Type B pancreatic cell (in vitro differentiated cells): ENCODE measurements at regions not wholly inside any gene's neighbourhood (a gene's known extent, or its start where the extent isn't known, plus 50 kb on each side); places are given as distances from the start of the nearest gene placed in this dataset.

ENCODE experiments used
- DNase-seq: peaks from one replicate; pipeline ENCODE4 v3.0.0; 2021; ENCODE audit warnings: mixed read lengths; ENCODE audit not compliant: unreplicated experiment; ENCODE audit errors: extremely low spot score
- H3K27ac Mint-ChIP-seq: 2 replicates; pipeline ENCODE4 v1.8.0; 2021; ENCODE audit warnings: mild to moderate bottlenecking, mixed read lengths
- H3K27me3 Mint-ChIP-seq: 2 replicates; pipeline ENCODE4 v1.8.0; 2021; ENCODE audit warnings: mixed read lengths
- H3K36me3 Mint-ChIP-seq: 2 replicates; pipeline ENCODE4 v1.8.0; 2021; ENCODE audit warnings: mixed read lengths
- H3K4me1 Mint-ChIP-seq: one replicate; pipeline ENCODE4 v1.8.0; 2021; ENCODE audit warnings: mixed read lengths; ENCODE audit not compliant: unreplicated experiment
- H3K4me3 Mint-ChIP-seq: 2 replicates; pipeline ENCODE4 v1.8.0; 2021; ENCODE audit warnings: mild to moderate bottlenecking, mixed read lengths
- H3K9me3 Mint-ChIP-seq: 2 replicates; pipeline ENCODE4 v1.8.0; 2021; ENCODE audit warnings: mixed read lengths
- CTCF ChIP-seq: fragments of 200-600 bp; sonication (generic); conservative IDR thresholded peaks from 2 replicates; pipeline ENCODE4 v1.5.0; 2021; ENCODE audit warnings: antibody characterized with exemption, mild to moderate bottlenecking

GRCh38 chr12:64931321-64931720 lies 106.9 kb downstream of the TBC1D30 start:
- peaks cover 10% of the 10 kb centered on the region for H3K9me3 Mint-ChIP-seq
- H3K4me1 Mint-ChIP-seq = peaks cover 8% of the 10 kb centered on the region
- no peaks in the 10 kb centered on the region for H3K36me3 Mint-ChIP-seq
- H3K27ac Mint-ChIP-seq = no peak overlapping the region
- no peaks in the 10 kb centered on the region for H3K27me3 Mint-ChIP-seq
- DNase-seq = no peak
- TF ChIP-seq CTCF = no peak
- no peak overlapping the region for H3K4me3 Mint-ChIP-seq

GRCh38 chr12:64931981-64932380 lies 107.5 kb downstream of the TBC1D30 start:
- TF ChIP-seq CTCF = no peak
- H3K9me3 Mint-ChIP-seq = peaks cover 11% of the 10 kb centered on the region
- peaks cover 8% of the 10 kb centered on the region for H3K4me1 Mint-ChIP-seq
- H3K27me3 Mint-ChIP-seq = no peaks in the 10 kb centered on the region
- H3K27ac Mint-ChIP-seq = no peak overlapping the region
- no peaks in the 10 kb centered on the region for H3K36me3 Mint-ChIP-seq
- H3K4me3 Mint-ChIP-seq = no peak overlapping the region
- DNase-seq = no peak

- TF ChIP-seq CTCF = no peak
- H3K9me3 Mint-ChIP-seq = peaks cover 11% of the 10 kb centered on the region
- H3K4me1 Mint-ChIP-seq = peaks cover 12% of the 10 kb centered on the region
- no peak overlapping the region for H3K27ac Mint-ChIP-seq
- no peak overlapping the region for H3K4me3 Mint-ChIP-seq
- H3K36me3 Mint-ChIP-seq = no peaks in the 10 kb centered on the region
- no peaks in the 10 kb centered on the region for H3K27me3 Mint-ChIP-seq
- no peak for DNase-seq
Measured at GRCh38 chr12:64933791-64934190, 109.3 kb downstream of the TBC1D30 start.

- TF ChIP-seq CTCF = no peak
Measured at GRCh38 chr12:64937452-64937851, 113.0 kb downstream of the TBC1D30 start.

GRCh38 chr12:64938179-64938578 lies 113.7 kb downstream of the TBC1D30 start:
- no peak for TF ChIP-seq CTCF
- Mint-ChIP-seq H3K9me3 (peaks cover 6% of the 10 kb centered on the region), H3K36me3 (no peaks in the 10 kb centered on the region), H3K27me3 (no peaks in the 10 kb centered on the region), H3K4me1 (peaks cover 12% of the 10 kb centered on the region), H3K4me3 (no peak overlapping the region), H3K27ac (no peak overlapping the region)
- DNase-seq = no peak

More at GRCh38 chr12:64937452-64937851, 113.0 kb downstream of the TBC1D30 start:
- H3K4me1 Mint-ChIP-seq = peaks cover 12% of the 10 kb centered on the region
- H3K27me3 Mint-ChIP-seq = no peaks in the 10 kb centered on the region
- no peak overlapping the region for H3K27ac Mint-ChIP-seq
- H3K36me3 Mint-ChIP-seq = no peaks in the 10 kb centered on the region
- no peak for DNase-seq
- H3K4me3 Mint-ChIP-seq = no peak overlapping the region
- peaks cover 6% of the 10 kb centered on the region for H3K9me3 Mint-ChIP-seq

- no peak for DNase-seq
- no peaks in the 10 kb centered on the region for H3K27me3 Mint-ChIP-seq
- H3K4me3 Mint-ChIP-seq = no peak overlapping the region
- H3K4me1 Mint-ChIP-seq = no peaks in the 10 kb centered on the region
- no peak overlapping the region for H3K27ac Mint-ChIP-seq
- no peak for TF ChIP-seq CTCF
- H3K9me3 Mint-ChIP-seq = no peaks in the 10 kb centered on the region
- no peaks in the 10 kb centered on the region for H3K36me3 Mint-ChIP-seq
Measured at GRCh38 chr12:64943686-64944085, 119.2 kb downstream of the TBC1D30 start.
